GM21360 (cell line): ENCODE measurements at regions not wholly inside any gene's neighbourhood (a gene's known extent, or its start where the extent isn't known, plus 50 kb on each side); places are given as distances from the start of the nearest gene placed in this dataset.
"Not testable (repeated sequence)": the region's sequence is repeated elsewhere in the genome, so short reads cannot be mapped to it uniquely, and the experiment has no call there.

ENCODE experiments used
- ATAC-seq: cut with Tn5 transposase; IDR thresholded peaks from one replicate; pipeline ENCODE4 v1.9.1; 2021; ENCODE audit warnings: mild to moderate bottlenecking, moderate library complexity; ENCODE audit not compliant: unreplicated experiment

GRCh38 chr9:80797101-80797829, 892.1 kb downstream of the TLE1 start:
- ATAC-seq = no peak

DNA sequence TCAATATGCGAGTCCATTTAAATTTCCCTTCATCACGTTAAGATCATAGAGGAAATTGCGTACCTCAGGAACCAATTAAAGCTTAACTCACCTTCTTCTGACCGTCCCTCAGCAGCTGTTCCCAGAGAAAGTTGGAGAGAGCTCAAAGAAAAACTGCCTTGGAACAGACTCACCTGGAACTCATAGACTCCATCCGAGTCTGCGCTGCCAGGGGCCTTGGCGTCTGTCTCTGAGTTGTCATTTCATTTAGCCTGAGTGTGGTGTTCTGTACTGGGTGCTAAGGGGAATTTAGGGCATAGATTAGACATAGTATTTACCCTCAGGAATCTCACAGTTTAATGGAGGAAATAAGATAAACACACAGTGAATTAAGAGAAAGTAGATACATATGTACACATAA, 892.7 kb downstream of the TLE1 start:
- ATAC-seq = no peak

GRCh38 chr9:80794197-80794596, 895.1 kb downstream of the TLE1 start:
- no peak for ATAC-seq

- ATAC-seq = no peak
Observed at GRCh38 chr9:80793706-80794105, 895.6 kb downstream of the TLE1 start.

DNA sequence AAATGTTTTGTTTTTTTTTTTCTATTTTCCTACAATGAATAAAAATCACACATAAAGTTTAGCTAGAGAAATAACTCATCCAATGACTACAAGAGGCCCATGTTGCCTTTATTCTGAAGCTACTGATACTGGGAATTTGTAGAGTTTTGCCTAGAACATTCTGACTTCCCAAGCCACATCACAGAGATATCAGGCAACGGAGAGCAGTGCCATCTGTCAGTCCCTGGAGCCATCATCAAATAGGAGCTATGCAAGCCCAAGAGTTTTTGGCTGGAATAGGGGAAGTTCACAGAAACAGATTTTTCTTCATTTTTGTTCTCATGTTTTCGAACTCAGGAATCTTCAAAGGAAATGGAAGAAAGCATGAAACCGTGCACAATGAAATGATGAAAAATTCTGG, 896.6 kb downstream of the TLE1 start:
- ATAC-seq = no peak

DNA sequence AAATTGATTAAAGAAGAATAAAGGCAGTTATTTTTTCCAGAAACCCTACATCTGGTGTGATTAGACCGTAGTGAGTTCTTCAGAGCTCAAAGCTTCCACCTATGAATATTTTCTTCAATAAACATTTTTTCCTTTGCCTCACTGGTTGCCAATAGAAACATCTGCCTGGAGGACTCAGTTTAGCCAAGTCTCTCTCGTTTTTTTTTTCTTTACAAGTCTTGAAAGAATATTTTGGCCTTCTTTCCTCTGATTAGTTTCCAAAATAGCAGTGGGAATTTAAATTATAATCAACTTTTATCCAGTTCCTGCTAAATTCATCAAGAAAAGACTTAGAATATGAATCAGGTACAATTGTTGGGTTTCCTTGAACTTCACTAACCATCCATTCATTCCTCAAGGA, 897.5 kb downstream of the TLE1 start:
- no peak for ATAC-seq

- ATAC-seq = no peak
Observed at GRCh38 chr9:80790764-80791163, 898.6 kb downstream of the TLE1 start.

- ATAC-seq = no peak
Observed at GRCh38 chr9:80789831-80790230, 899.5 kb downstream of the TLE1 start.

DNA sequence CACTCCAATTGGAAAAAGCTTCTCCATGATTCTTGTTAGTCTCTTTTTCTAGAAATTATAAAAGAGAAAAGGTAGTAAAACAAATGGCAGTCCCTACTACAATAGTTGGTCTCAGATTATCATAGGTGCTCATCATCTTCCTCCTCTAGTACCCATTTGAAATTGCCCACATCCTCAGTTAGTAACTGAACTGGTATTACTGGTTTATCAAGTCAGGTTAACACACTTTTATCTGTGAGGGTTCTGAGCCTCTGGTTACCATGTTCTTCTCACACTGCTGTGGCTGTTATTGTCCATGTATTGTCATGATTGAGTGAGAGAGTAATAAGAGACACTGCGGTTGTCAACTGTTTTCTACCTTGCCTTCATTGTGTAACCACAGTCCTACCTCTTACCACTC, 901.7 kb downstream of the TLE1 start:
- ATAC-seq = no peak

- ATAC-seq = no peak
Observed at GRCh38 chr9:80784647-80785046, 904.7 kb downstream of the TLE1 start.

DNA sequence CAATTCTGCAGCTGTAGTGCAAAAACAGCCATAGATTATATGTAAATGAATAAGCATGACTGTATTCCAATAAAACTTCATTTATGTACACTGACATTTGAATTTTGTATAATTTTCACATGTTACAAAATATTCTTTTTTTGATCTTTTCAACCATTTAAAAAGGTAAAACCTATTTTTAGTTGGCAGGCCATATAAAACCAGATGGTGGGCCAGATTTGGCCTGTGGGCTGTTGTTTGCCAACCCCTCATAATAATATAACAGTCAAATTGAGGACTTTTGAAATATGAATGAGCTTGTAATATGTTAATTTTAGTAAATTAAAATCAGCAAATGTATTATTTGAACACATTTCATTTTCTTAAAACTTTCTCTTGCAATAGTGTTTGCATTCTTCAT, 913.4 kb downstream of the TLE1 start:
- no peak for ATAC-seq

GRCh38 chr9:80775530-80775929, 913.8 kb downstream of the TLE1 start:
- no peak for ATAC-seq

- no peak for ATAC-seq
Observed at GRCh38 chr9:80771555-80772347, 917.6 kb downstream of the TLE1 start.

GRCh38 chr9:80763536-80763935, 925.8 kb downstream of the TLE1 start:
- no peak for ATAC-seq

GRCh38 chr9:80755586-80755985, 933.8 kb downstream of the TLE1 start:
- no peak for ATAC-seq

GRCh38 chr9:80747056-80747455, 942.3 kb downstream of the TLE1 start:
- ATAC-seq = not testable (repeated sequence)

- no peak for ATAC-seq
Observed at GRCh38 chr9:80732506-80732905, 956.8 kb downstream of the TLE1 start.

GRCh38 chr9:80720579-80720978, 968.8 kb downstream of the TLE1 start:
- no peak for ATAC-seq

DNA sequence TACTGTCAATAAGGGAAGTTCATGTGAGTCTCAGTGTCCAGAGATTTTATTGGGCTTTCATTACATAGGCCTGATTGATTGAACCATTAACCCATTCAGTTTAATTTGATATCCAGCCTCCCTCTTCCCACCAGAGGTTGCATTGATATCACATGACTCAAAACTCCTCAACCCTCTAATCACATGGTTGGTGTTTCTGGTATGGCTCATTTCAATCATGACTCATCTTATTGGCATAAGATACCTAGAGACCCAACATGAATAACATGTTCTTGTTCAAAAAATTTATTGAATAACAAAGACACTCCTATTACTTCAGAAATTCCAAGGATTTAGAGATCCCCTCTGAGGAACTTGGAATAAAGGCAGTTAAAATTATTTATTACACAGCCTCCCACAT, 982.2 kb downstream of the TLE1 start:
- ATAC-seq = no peak

DNA sequence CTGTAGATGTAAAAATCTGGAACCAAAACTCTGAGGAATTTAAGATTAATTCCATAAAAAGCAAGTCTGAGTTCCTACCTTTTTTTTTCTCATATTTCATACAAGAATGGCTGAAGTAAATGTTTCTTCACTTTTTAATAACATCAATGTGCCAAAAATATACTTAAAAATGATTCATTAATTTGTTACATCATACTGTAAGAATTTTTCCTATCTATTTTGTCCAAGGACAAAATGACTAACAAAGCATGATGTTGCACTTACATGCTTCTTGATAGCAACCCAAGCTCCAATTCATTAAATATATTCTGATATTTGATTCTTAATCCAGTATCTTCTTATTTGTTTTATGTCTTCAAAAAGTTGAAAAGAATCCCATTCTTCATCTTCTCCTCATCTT, 988.3 kb downstream of the TLE1 start:
- no peak for ATAC-seq

DNA sequence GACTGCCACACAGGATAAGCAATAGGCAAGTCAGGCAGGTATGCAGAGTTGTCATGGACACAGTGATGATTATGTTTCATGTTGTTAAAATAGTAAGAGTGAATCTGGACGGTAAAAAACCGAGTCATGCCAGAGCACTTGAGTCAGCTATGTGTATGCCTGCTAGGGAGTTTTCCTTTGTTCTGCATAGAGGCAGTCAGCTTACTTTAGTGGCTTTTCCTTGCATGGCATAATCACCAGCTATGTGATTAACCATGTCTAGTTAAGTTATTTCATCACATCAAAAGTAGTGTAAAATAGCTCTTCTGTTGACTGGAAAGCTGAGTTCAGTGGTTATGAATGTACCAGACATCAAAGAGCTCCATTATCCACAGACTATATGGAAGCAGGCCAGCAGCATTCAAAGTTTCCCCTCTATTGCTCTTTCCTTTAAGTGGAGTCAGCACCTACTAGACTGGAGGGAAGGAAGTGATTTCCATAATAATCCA, 989.8 kb downstream of the TLE1 start:
- ATAC-seq = no peak

- ATAC-seq = no peak
Observed at GRCh38 chr9:80698725-80699410, 990.5 kb downstream of the TLE1 start.
